HepG2 (cell line): ENCODE measurements at regions not wholly inside any gene's neighbourhood (a gene's known extent, or its start where the extent isn't known, plus 50 kb on each side); places are given as distances from the start of the nearest gene placed in this dataset.

Source experiments
- ATAC-seq: fragments of 200-7000 bp; cut with Tn5 transposase; 3 replicates; pipeline ENCODE4 v1.9.1; 2020; ENCODE audit warnings: mild to moderate bottlenecking, moderate library complexity
- BruUV-seq: library from RNA; stranded (reverse); fragments of 400-500 nt; replicated peaks from 2 replicates; lab custom pipeline; 2021; lab: Mats Ljungman, UMichigan
- CTCF ChIA-PET: fragments of 300-600 bp; formaldehyde crosslinking; extraction: SDS; loops from one replicate; lab custom pipeline; 2021; ENCODE audit warnings: low total read pairs, inconsistent platforms, low intra/inter-chr PET ratio; lab: Yijun Ruan, JAX
- POLR2A ChIA-PET: fragments of 350-600 bp; sonication (Branson Sonifier 250); formaldehyde crosslinking; loops from one replicate; lab custom pipeline; 2020; ENCODE audit warnings: antibody characterized with exemption, inconsistent platforms; lab: Yijun Ruan, JAX
- DNase-seq: peaks from one replicate; pipeline ENCODE4 v3.0.0-alpha.2; 2015; ENCODE audit warnings: low spot score
- FAIRE-seq: peaks from 3 replicates; lab custom pipeline; 2011; peaks lifted over from hg19 to GRCh38; lab: Jason Lieb, UNC
- H2AFZ ChIP-seq: one replicate; pipeline ENCODE4 v1.6.1; 2011; ENCODE audit warnings: low read length, inconsistent platforms
- H3K27ac ChIP-seq: fragments of 300-600 bp; 3 replicates; pipeline ENCODE4 v1.8.0; 2011; ENCODE audit warnings: mixed run types, mild to moderate bottlenecking, mixed read lengths, low read length, inconsistent platforms; ENCODE audit not compliant: insufficient read depth; ENCODE audit errors: extremely low read length
- H3K27me3 ChIP-seq, 2 experiments: fragments of 200-600 bp in 1 of 2; 2 replicates in 1 of 2; 3 replicates in 1 of 2; pipeline versions ENCODE4 v1.6.0 to v1.8.0; 2011; ENCODE audit warnings: low read length in 2 of 2, mild to moderate bottlenecking in 2 of 2, moderate library complexity in 2 of 2, inconsistent platforms in 1 of 2; ENCODE audit not compliant: insufficient read depth in 2 of 2, control insufficient read depth in 1 of 2
- H3K36me3 ChIP-seq, 2 experiments: fragments of 200-600 bp in 1 of 2; replicated peaks in 1 of 2; 2 replicates in 1 of 2; 3 replicates in 1 of 2; pipeline versions ENCODE4 v1.5.1 to v1.8.0; 2011; ENCODE audit warnings: low read length in 2 of 2, inconsistent platforms in 1 of 2; ENCODE audit not compliant: insufficient read depth in 2 of 2, control insufficient read depth in 1 of 2
- H3K4me1 ChIP-seq: 2 replicates; pipeline ENCODE4 v1.5.1; 2012; ENCODE audit warnings: low read length, inconsistent platforms; ENCODE audit not compliant: insufficient read depth
- H3K4me2 ChIP-seq: 2 replicates; pipeline ENCODE4 v1.6.0; 2011; ENCODE audit warnings: low read depth, low read length, inconsistent platforms
- H3K4me3 ChIP-seq, 3 experiments: fragments of 200-600 bp in 1 of 3; sonication (generic), shearing (Covaris generic) in 1 of 3; replicated peaks in 1 of 3; 2 replicates each; pipeline ENCODE4 v1.5.1; 2011 to 2016; ENCODE audit warnings: low read length in 3 of 3, inconsistent platforms in 2 of 3, low read depth in 2 of 3, mild to moderate bottlenecking in 2 of 3, control low read depth in 1 of 3, mixed read lengths in 1 of 3; ENCODE audit not compliant: insufficient read depth in 1 of 3
- H3K79me2 ChIP-seq: one replicate; pipeline ENCODE4 v1.6.1; 2011; ENCODE audit warnings: low read length, inconsistent platforms; ENCODE audit not compliant: insufficient read depth
- H3K9ac ChIP-seq: 2 replicates; pipeline ENCODE4 v1.6.0; 2011; ENCODE audit warnings: mild to moderate bottlenecking, low read depth, low read length, inconsistent platforms; ENCODE audit not compliant: insufficient read depth
- H3K9me3 ChIP-seq: 2 replicates; pipeline ENCODE4 v1.5.1; 2012; ENCODE audit warnings: mild to moderate bottlenecking, low read length
- H4K20me1 ChIP-seq: 2 replicates; pipeline ENCODE4 v1.6.0; 2011; ENCODE audit warnings: inconsistent platforms, mild to moderate bottlenecking, low read length, moderate library complexity; ENCODE audit not compliant: insufficient read depth
- ARNT ChIP-seq: fragments of 450-650 bp; IDR thresholded peaks from 2 replicates; pipeline ENCODE4 v1.6.1; 2017
- ATF7 ChIP-seq, 2 experiments: fragments of 450-650 bp in 1 of 2; sonication (generic) in 1 of 2; formaldehyde crosslinking in 1 of 2; IDR thresholded peaks; 2 replicates each; pipeline versions ENCODE4 v1.4.0 to v1.6.1; 2016 to 2020; ENCODE audit warnings: antibody characterized with exemption in 1 of 2, mild to moderate bottlenecking in 1 of 2, missing genetic modification reagents in 1 of 2
- FOXC1 ChIP-seq: sonication (generic); formaldehyde crosslinking; IDR thresholded peaks from 2 replicates; pipeline ENCODE4 v1.8.0; 2022; ENCODE audit warnings: mild to moderate bottlenecking, missing genetic modification reagents, borderline replicate concordance
- HMGXB4 ChIP-seq, 2 experiments: sonication (generic) in 1 of 2; formaldehyde crosslinking in 1 of 2; IDR thresholded peaks; 2 replicates each; pipeline versions ENCODE4 v1.4.0 to v1.6.1; 2018 to 2020; ENCODE audit warnings: missing genetic modification reagents in 2 of 2, borderline replicate concordance in 1 of 2, low read depth in 1 of 2, mild to moderate bottlenecking in 1 of 2, missing biosample characterization in 1 of 2
- KDM2A ChIP-seq: sonication (generic); formaldehyde crosslinking; IDR thresholded peaks from 2 replicates; pipeline ENCODE4 v1.4.0; 2020; ENCODE audit warnings: low read depth, missing genetic modification reagents, borderline replicate concordance
- NCOA5 ChIP-seq: sonication (generic); formaldehyde crosslinking; IDR thresholded peaks from 2 replicates; pipeline ENCODE4 v1.4.0; 2020; ENCODE audit warnings: missing genetic modification reagents
- PTBP1 ChIP-seq: fragments of 200-400 bp; formaldehyde crosslinking; IDR thresholded peaks from 2 replicates; pipeline ENCODE4 v1.6.1; 2018; ENCODE audit warnings: low read length, low read depth; ENCODE audit not compliant: poor library complexity, severe bottlenecking
- RELA ChIP-seq: sonication (generic); formaldehyde crosslinking; IDR thresholded peaks from 2 replicates; pipeline ENCODE4 v1.4.0; 2020; ENCODE audit warnings: missing genetic modification reagents
- SRSF1 ChIP-seq: fragments of 200-400 bp; formaldehyde crosslinking; optimal IDR thresholded peaks from 2 replicates; pipeline ENCODE3; 2017; ENCODE audit warnings: mild to moderate bottlenecking, low read depth, low read length, moderate library complexity
- ZBTB4 ChIP-seq: sonication (generic); formaldehyde crosslinking; IDR thresholded peaks from 2 replicates; pipeline ENCODE4 v1.4.0; 2020; ENCODE audit warnings: missing genetic modification reagents, mild to moderate bottlenecking, borderline replicate concordance
- ZNF142 ChIP-seq: sonication (generic); formaldehyde crosslinking; IDR thresholded peaks from 2 replicates; pipeline ENCODE4 v1.4.0; 2020; ENCODE audit warnings: missing genetic modification reagents
- ZNF619 ChIP-seq: sonication (generic); formaldehyde crosslinking; IDR thresholded peaks from 2 replicates; pipeline ENCODE4 v1.4.0; 2020; ENCODE audit warnings: mild to moderate bottlenecking, missing genetic modification reagents
- WGBS: methylation state at CpG from one replicate; pipeline ENCODE4 v1.1.6; 2017; ENCODE audit warnings: low lambda C conversion rate; 5-methylcytosine and 5-hydroxymethylcytosine counted together
- in situ Hi-C: cut with HindIII; loops from 2 replicates; pipeline ENCODE4 v1.10.0; 2017; ENCODE audit warnings: low pct_unique_long_range_greater_than_20kb; ENCODE audit not compliant: extremely low pct_ligation_motif_present
- intact Hi-C: fragments of 100-400 bp; cut with micrococcal nuclease; formaldehyde crosslinking; loops from one replicate; pipeline ENCODE4 v1.10.0; 2022; ENCODE audit not compliant: unreplicated experiment

- TF ChIP-seq ZNF142 (CRISPR knock-in tag) (no peak), PTBP1 (no peak)
Measured at GRCh38 chr7:9778367-9778766, 1195.3 kb upstream of the PHF14 start (continued).

- 19% methylated on average over 2 of the region's 2 CpGs for WGBS
- Histone ChIP-seq H3K36me3 (no peaks in the 10 kb centered on the region), H4K20me1 (no peaks in the 10 kb centered on the region), H3K9me3 (peaks cover 90% of the 10 kb centered on the region), H3K27me3 (no peaks in the 10 kb centered on the region), H3K4me2 (no peak overlapping the region), H3K4me3 (no peak overlapping the region), H3K27ac (no peak overlapping the region), H2AFZ (no peak overlapping the region), H3K4me1 (no peaks in the 10 kb centered on the region), H3K79me2 (no peaks in the 10 kb centered on the region), H3K9ac (no peak overlapping the region)
- intact Hi-C loops (no loop called here), in situ Hi-C loops (no loop called here)
- no peak for TF ChIP-seq ZBTB4
- TF ChIP-seq FOXC1 (CRISPR knock-in tag), result no peak
- no peak for TF ChIP-seq NCOA5 (CRISPR knock-in tag)
- no peak for TF ChIP-seq RELA (CRISPR knock-in tag)
- TF ChIP-seq ARNT, result no peak
- TF ChIP-seq ATF7 (IDR thresholded peaks at IDR 0.05), result no peak
- TF ChIP-seq ATF7 (CRISPR knock-in tag; IDR thresholded peaks at IDR 0.05), result no peak
- no peak for TF ChIP-seq SRSF1
- TF ChIP-seq ZNF619 (CRISPR knock-in tag), result no peak
- TF ChIP-seq HMGXB4 (CRISPR knock-in tag; IDR thresholded peaks at IDR 0.05; ENCODE audit: borderline replicate concordance in 1 of 2, low read depth in 1 of 2), result no peak
- TF ChIP-seq KDM2A (CRISPR knock-in tag), result no peak
- POLR2A ChIA-PET, result no interaction called here
- BruUV-seq, result no TSS peak
- FAIRE-seq (no peak), ATAC-seq (no peak), DNase-seq (no peak)
- CTCF ChIA-PET, result no interaction called here
Measured at GRCh38 chr7:9781710-9782109, 1192.0 kb upstream of the PHF14 start.
